Chondrocyte (in vitro differentiated cells): ENCODE measurements at regions not wholly inside any gene's neighbourhood (a gene's known extent, or its start where the extent isn't known, plus 50 kb on each side); places are given as distances from the start of the nearest gene placed in this dataset.

Experiments used
- DNase-seq: peaks from one replicate; pipeline ENCODE4 v3.0.0; 2021; ENCODE audit warnings: mixed read lengths, low spot score
- H3K27ac Mint-ChIP-seq: one replicate; pipeline ENCODE4 v1.8.0; 2021; ENCODE audit warnings: mild to moderate bottlenecking, moderate library complexity, mixed read lengths; ENCODE audit not compliant: unreplicated experiment
- H3K27me3 Mint-ChIP-seq: 2 replicates; pipeline ENCODE4 v1.8.0; 2021; ENCODE audit warnings: low read depth, mixed read lengths
- H3K36me3 Mint-ChIP-seq: 2 replicates; pipeline ENCODE4 v1.8.0; 2021; ENCODE audit warnings: low read depth, mixed read lengths
- H3K4me1 Mint-ChIP-seq: 2 replicates; pipeline ENCODE4 v1.8.0; 2021; ENCODE audit warnings: low read depth, mild to moderate bottlenecking, mixed read lengths
- H3K4me3 Mint-ChIP-seq: one replicate; pipeline ENCODE4 v1.8.0; 2021; ENCODE audit warnings: mild to moderate bottlenecking, moderate library complexity, mixed read lengths; ENCODE audit not compliant: unreplicated experiment
- H3K9me3 Mint-ChIP-seq: 2 replicates; pipeline ENCODE4 v1.8.0; 2021; ENCODE audit warnings: low read depth, mixed read lengths
- TF ChIP-seq, protein P1 (sequence below): fragments of 200-600 bp; sonication (generic); IDR thresholded peaks from 2 replicates; pipeline ENCODE4 v1.5.0; 2021; ENCODE audit warnings: antibody characterized with exemption, mild to moderate bottlenecking, moderate library complexity

DNA sequence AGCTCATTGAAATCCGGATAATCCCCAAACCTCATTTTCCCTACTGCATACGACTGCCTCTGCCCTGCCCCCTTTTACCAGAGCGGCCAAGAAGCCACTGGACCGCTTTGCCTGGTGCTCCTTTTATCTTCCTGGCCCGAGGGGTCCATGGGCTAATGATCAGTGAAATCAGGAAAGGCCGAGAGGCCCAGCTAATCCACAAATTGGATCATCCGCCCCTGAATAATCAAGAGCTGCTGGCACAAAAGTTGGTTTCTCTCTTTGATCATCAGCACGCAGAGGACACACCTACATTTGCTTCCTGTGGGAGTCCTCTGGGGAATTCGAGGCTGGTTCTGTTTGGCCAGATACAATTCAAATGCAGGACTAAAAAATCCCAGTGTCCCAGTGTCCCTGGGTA lies 144.5 kb downstream of the INSIG2 start:
- Mint-ChIP-seq H3K4me1 (no peaks in the 10 kb centered on the region), H3K9me3 (no peaks in the 10 kb centered on the region), H3K27ac (no peak overlapping the region), H3K27me3 (peaks cover 39% of the 10 kb centered on the region), H3K4me3 (no peak overlapping the region), H3K36me3 (no peaks in the 10 kb centered on the region)
- no peak for DNase-seq
- TF ChIP-seq, protein P1, sequence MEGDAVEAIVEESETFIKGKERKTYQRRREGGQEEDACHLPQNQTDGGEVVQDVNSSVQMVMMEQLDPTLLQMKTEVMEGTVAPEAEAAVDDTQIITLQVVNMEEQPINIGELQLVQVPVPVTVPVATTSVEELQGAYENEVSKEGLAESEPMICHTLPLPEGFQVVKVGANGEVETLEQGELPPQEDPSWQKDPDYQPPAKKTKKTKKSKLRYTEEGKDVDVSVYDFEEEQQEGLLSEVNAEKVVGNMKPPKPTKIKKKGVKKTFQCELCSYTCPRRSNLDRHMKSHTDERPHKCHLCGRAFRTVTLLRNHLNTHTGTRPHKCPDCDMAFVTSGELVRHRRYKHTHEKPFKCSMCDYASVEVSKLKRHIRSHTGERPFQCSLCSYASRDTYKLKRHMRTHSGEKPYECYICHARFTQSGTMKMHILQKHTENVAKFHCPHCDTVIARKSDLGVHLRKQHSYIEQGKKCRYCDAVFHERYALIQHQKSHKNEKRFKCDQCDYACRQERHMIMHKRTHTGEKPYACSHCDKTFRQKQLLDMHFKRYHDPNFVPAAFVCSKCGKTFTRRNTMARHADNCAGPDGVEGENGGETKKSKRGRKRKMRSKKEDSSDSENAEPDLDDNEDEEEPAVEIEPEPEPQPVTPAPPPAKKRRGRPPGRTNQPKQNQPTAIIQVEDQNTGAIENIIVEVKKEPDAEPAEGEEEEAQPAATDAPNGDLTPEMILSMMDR: no peak

DNA sequence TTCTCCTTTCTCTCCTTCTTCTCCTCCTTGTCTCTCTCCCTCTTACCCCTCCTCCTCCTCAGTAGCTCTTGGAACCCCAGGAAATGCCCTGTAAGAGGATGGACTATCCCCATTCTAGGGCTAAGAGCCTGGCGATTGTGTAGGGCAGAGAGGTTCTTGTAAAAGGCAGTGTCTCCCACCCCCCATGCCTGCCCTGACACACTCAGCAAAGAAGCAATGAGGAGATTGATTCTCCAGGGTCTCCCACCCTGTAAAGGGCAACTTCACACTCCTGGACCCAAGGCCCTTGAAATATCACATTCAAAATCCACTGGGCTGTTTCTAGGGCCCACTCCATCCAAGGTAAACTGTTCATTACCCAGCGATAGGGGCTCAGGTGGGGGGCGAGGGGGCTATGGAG lies 144.1 kb downstream of the INSIG2 start:
- TF ChIP-seq, protein P1: no peak
- H3K27me3 Mint-ChIP-seq: peaks cover 43% of the 10 kb centered on the region
- no peak overlapping the region for H3K4me3 Mint-ChIP-seq

DNA sequence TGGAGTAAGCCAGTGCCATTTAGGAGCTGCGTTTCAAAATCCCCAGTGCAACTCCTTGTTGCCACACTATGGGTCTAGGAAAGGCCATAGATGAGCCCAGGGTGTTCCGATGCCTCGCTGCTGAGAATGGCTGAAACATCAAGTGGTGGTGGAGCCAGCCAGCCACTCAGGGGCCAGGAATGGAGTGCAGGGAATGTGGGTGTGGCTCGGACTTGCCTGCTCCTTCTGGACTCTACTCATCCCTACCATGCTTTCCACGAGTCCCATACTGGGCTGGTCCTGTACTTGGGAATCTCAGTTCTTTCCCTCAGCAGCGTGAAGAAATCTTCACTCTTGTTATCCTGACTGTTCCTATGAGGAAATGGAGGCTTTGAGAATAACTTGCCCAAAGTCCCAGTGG lies 143.5 kb downstream of the INSIG2 start:
- Mint-ChIP-seq H3K36me3 (no peaks in the 10 kb centered on the region), H3K4me3 (no peak overlapping the region), H3K27ac (no peak overlapping the region), H3K4me1 (no peaks in the 10 kb centered on the region), H3K9me3 (no peaks in the 10 kb centered on the region), H3K27me3 (peaks cover 49% of the 10 kb centered on the region)
- DNase-seq: no peak
- TF ChIP-seq, protein P1: no peak

More for the DNA sequence above, 144.1 kb downstream of the INSIG2 start:
- Mint-ChIP-seq H3K4me1 (no peaks in the 10 kb centered on the region), H3K36me3 (no peaks in the 10 kb centered on the region), H3K27ac (no peak overlapping the region), H3K9me3 (no peaks in the 10 kb centered on the region)
- no peak for DNase-seq

DNA sequence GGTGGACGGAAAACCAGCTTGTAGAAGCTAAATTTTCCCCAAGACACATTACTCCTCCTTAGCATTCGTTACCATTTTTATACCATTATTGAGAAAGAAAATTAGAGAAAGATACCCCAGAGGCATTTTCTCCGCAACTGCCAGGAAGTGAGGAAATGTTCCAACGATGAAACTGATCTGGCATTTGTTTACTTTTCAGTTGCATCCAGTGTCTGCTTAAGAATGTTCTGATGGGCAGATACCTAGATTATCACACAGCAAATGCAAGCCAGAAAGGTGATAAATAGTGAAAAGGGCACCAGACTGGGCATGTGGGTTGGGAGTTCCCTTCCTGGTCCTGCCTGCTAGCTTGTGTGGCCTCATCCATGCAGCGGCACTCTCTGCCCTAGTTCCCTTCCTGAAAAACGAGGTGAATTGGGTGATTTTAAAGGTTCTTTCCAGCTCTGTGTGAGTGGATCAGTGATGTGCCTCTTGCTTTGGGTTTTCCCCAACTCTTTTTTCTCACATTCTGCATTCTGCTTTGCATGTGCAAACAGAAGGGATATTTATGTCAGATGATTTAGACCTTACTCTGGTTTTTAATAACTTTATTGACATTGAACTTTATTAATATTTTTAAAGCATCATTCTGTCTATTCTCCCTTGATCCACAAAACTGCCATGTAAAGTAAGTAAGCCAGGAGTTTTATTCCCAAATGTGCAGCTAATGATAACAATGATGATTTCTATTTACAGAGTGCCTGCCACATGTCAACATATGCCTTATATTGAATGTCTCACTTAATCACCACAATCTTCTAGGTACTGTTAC lies 139.6 kb downstream of the INSIG2 start:
- Mint-ChIP-seq H3K4me3 (no peak overlapping the region), H3K27ac (no peak overlapping the region), H3K27me3 (peaks cover 62% of the 10 kb centered on the region), H3K9me3 (no peaks in the 10 kb centered on the region), H3K4me1 (peaks cover 9% of the 10 kb centered on the region), H3K36me3 (peaks cover 4% of the 10 kb centered on the region)
- DNase-seq: no peak
- TF ChIP-seq, protein P1: no peak

DNA sequence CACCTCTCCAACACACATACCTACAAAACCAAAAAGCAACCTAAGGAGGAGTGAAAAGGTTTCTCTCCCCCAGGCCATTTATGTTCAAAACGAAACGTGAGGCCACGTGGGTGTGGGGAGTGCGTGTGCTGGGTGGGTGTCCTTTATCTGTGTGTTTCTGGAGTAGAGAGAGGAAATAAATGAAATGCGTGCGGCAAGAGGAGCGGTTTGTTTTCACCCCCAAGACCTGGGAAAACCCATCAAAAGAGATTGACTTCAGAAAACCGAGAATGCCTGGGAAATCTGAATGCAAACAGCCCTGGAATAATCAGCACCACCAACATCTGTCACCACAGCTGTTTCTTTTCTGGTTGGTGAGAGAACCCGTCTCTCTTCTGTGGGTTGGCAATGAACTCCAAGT lies 137.4 kb downstream of the INSIG2 start:
- TF ChIP-seq, protein P1: no peak
- peaks cover 4% of the 10 kb centered on the region for H3K36me3 Mint-ChIP-seq
- H3K4me1 Mint-ChIP-seq: peaks cover 9% of the 10 kb centered on the region
- H3K4me3 Mint-ChIP-seq: no peak overlapping the region
- no peak for DNase-seq
- H3K9me3 Mint-ChIP-seq: no peaks in the 10 kb centered on the region
- H3K27ac Mint-ChIP-seq: no peak overlapping the region
- peaks cover 74% of the 10 kb centered on the region for H3K27me3 Mint-ChIP-seq
